ENCODE measurements at regions not wholly inside any gene's neighbourhood (a gene's known extent, or its start where the extent isn't known, plus 50 kb on each side); places are given as distances from the start of the nearest gene placed in this dataset.

- no peak for TF ChIP-seq CTCF (IDR thresholded peaks at IDR 0.05)
- no peak for TF ChIP-seq POLR2A (IDR thresholded peaks at IDR 0.05)
These were observed 1048.5 kb downstream of the GALC start for GRCh38 chr14:86944434-86944833.

All from right lobe of liver (tissue), 4 donors.